GM12873 (cell line): ENCODE measurements at regions not wholly inside any gene's neighbourhood (a gene's known extent, or its start where the extent isn't known, plus 50 kb on each side); places are given as distances from the start of the nearest gene placed in this dataset.

ENCODE experiments used
- CTCF ChIP-seq: IDR thresholded peaks from 2 replicates; pipeline ENCODE4 v1.5.1; 2012; ENCODE audit warnings: low read depth, mild to moderate bottlenecking, moderate library complexity, low read length, control low read depth; ENCODE audit not compliant: insufficient read depth; ENCODE audit errors: missing control alignments

GRCh38 chr2:120542911-120543527 lies 192.6 kb upstream of the GLI2 start:
- TF ChIP-seq CTCF = no peak

- no peak for TF ChIP-seq CTCF
These were observed 191.8 kb upstream of the GLI2 start for GRCh38 chr2:120543899-120544298.

- TF ChIP-seq CTCF = no peak
These were observed 191.1 kb upstream of the GLI2 start for GRCh38 chr2:120544522-120544921.

GRCh38 chr2:120545521-120546047 lies 190.1 kb upstream of the GLI2 start:
- no peak for TF ChIP-seq CTCF

- no peak for TF ChIP-seq CTCF
These were observed 189.4 kb upstream of the GLI2 start for GRCh38 chr2:120546048-120546864.

GRCh38 chr2:120546865-120547390 lies 188.7 kb upstream of the GLI2 start:
- TF ChIP-seq CTCF = no peak

GRCh38 chr2:120547662-120548061 lies 188.0 kb upstream of the GLI2 start:
- no peak for TF ChIP-seq CTCF
